HPDE6-E6E7 (cell line): ENCODE measurements at regions not wholly inside any gene's neighbourhood (a gene's known extent, or its start where the extent isn't known, plus 50 kb on each side); places are given as distances from the start of the nearest gene placed in this dataset.

Experiments
- DNase-seq: peaks from one replicate; pipeline ENCODE4 v3.0.0; 2011; ENCODE audit warnings: missing footprints; ENCODE audit errors: extremely low spot score

DNA sequence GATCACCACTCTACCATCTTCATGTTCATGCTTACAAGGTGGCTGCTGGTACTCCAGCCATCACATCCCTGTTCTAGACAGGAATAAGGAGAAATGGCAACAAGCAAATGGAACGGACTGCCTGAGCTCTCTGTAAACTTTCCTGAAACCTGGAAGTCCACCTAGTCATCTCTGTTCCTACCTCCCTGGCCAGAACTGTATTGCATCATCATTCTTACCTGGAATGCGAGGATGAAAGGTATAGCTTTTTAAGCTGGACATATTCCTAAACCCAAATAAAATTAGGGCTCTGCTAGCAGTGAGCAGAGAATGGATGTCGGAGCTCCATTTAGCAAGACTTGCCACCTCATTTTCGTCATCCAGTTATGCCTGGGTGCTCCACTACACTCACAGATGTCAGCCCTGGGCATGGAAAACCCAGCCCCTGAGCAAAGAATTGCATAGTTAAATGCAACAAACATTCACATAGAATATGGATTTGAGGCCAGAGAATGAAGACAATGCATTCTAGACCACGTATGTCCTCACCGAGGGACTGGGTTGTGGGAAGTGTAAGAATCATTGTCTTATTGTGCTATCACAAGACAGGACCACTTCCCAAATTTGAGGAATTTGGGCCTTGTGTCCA lies 214.3 kb upstream of the CDYL start:
- no peak for DNase-seq

DNA sequence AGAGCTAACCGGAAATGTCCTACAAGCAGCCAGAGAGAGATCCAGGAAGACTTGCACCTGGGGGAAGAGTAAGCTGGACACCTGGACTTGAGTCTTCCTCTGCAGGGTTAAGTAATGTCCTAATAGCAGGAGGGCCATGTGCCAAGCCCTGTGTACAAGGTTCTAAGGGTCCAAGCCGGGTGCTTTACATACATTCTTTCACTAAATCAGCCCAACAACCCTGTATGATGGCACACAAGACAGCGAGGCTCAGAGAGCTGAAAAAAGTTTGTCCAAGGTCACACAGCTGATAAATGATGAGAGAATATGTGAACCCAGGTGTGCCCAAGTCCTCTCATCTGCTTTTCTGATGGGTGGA lies 215.1 kb upstream of the CDYL start:
- no peak for DNase-seq

DNA sequence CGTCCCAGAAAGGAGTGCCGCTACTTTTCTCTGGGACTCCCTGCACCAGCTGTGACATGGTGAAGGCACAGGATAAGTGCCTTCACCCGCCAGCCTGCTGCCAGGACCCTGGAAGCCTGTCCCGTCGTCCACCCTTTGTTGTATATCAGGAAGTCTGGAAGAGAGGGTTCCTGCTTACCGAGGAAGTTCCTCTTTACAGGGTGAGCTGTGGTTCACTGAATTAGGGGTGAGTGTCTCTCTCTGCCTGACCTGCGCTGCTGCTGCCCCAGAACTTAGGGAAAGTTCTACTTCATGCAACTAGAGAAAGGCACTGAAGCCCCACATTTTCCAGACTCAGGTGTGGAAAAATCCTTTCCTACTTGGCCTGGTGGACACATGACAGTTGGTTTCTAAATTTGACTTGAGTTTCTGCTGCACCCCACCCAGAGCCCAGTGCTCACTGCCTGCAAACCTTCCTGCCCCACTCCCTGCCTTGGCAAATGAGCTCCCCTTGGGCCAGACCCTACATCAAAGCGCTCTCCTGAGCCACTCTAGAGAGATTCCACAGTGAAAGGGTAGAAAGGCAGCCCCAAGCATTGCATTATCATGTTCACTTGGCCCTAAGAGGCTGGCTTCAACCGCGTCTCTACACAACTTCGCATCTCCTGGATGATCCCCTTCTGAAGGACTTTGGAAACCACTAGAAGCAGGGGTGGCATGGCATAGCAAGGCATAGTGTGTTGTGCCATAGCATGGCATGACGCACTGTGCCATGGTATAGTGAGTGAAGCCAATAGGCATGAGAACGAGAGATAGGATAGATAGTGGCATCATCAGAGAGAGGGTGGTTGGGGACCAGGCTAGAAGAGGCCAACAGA lies 215.8 kb upstream of the CDYL start:
- no peak for DNase-seq

DNA sequence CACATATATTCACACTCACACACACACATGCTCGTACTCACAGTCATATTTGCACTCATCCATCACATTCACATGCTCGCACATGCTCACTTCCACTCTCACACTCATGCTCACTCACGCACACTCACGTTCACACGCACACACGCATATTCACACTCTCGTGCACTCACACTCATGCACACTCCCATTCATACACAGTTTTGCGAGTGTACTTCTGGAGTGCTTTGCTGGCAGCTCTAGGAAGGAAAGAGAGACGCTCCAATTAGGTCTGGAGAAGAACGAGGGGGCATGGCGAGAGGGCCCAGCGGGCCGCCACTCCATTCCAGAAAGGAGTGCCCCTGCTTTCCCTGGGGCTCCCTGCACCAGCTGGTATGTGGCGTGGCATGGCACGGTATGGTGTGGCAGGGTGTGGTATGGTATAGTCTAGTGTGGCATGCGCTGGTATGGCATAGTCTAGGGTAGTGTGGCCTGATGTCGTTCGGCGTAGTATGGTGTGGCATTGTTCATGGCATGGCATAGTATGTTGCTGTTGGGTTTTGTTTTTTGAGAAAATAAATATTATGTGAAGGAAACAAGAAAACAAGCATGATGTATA lies 216.8 kb upstream of the CDYL start:
- no peak for DNase-seq

DNA sequence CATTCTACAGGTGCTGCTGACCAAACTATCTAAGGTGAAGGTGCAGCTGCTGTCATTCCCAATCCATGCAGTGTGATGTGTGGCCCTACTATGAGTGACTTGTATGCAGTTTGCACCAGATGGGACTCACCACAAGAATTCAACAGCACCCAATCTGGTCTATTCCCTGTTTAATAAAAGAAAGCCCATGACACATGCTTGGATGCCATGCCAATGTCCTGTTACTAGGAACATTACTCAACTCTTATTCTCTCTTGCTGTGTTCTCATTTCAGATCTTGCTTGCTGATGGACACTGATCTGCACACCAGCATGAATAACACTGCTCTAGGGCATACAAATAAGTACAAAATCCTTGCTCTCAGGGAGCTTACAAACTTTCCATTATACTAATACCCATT lies 221.6 kb upstream of the CDYL start:
- no peak for DNase-seq

DNA sequence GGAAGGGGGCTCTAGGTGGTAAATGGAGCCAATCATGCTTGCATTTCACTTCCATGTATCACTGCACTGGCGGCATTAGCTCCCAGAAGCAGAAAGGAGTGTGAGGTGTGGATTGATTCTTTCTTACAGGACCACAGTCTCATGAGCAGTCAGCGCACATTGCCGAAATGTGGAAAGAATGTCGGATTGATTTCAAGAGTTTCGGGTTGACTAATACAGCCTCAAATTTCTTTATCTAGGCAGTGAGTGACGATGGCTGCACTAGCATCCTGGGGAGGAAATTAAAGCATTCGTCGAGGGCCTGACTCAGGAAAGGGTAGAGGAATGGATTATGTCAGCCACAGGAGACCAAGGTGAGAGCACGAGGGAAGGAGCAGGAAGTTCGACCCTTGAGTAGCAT lies 222.8 kb upstream of the CDYL start:
- DNase-seq: no peak

DNA sequence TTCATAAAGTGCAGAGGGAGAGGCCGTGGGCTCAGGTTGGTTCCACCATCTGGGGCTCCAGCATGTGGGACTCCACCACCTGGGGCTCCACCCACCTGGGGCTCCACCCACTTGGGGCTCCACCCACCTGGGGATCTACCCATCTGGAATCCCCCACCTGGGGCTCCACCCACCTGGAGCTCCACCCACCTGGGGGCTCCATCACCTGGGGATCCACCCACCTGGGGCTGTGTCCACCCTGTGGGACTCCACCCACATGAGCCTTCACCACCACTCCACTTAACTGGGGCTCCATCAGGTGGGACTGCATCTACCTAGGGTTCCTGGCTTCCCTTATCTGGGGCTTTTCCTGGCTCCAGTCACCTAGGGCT lies 226.0 kb upstream of the CDYL start:
- no peak for DNase-seq

DNA sequence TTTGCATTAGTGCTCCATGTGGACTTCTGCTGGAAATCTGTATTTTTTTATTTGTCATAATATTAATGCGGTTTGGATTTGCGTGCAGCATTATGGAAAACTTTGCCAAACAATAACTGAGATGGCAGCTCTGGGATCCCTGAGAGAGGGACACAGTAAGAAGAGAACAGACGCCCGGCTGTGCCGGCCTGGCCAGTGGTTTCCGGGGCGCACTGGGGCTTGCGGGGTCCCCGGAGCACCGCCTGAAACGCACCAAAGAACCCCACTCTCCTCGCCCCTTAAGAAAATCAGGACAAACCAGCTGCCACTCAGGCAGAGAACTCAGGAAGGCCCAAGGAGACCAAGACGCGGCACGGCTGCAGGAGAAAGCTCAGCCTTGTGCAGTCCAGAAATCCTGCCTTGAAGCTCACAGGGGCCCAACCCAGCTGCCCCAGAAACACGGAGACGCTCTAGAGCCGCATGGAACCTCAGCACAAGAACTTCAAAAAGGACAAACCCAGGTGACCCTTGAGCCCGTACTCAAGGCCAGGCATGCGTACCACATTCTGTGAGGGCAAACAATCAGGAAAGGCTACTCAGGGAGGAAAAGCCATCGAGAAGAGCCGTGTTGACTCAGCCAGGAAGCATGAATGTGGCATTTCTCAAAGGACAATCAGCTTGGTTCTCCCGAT lies 226.5 kb upstream of the CDYL start:
- DNase-seq: no peak

DNA sequence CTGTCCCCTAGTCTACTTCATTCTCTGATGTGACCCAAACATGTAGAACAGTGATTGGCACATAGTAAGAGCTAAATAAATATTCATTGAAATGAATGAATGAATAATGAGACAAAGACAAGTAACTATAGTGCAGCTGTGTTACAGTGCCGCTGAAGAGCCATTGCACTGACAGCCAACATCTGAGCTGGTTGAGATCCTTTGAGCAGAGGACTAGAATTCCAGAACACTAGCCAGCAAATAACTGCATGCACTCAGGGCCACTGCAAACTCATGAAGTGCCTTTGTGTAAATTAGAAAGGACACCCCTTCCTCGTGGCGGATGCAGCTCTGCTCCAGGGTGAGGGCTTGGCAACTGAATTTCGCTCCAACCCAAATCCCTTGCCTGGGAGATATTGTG lies 230.3 kb upstream of the CDYL start:
- DNase-seq: no peak

DNA sequence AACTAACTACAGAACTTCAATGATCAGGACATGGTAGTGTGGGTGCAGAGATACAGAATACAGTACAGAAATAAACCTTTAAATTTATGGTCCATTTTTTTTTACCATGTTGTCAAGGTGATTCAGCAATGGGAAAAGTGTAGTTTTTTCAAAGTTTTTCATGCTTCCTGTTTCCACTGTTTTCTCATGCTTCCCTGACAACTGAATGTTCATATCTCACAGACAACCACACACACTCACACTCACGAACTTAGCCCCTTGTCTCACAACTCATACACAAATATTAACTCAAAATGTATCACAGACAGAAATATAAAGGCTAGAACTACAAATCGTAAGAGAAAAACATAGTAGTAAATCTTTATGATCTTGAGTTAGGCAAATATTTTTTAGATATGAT lies 232.6 kb upstream of the CDYL start:
- no peak for DNase-seq

DNA sequence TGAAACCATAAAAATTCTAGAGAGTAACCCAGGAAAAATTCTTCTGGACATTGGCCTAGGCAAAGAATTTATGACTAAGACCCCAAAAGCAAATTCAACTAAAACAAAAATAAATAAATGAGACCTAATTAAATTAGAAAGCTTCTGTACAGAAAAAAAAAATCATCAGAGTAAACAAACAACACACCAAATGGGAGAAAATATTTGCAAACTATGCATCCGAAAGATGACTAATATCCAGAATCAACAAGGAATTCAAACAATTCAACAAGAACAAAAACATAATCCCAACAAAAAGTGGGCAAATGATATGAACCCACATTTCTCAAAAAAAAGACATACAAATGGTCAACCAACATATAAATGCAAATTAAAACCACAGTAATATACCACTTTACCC lies 242.6 kb upstream of the CDYL start:
- DNase-seq: no peak

DNA sequence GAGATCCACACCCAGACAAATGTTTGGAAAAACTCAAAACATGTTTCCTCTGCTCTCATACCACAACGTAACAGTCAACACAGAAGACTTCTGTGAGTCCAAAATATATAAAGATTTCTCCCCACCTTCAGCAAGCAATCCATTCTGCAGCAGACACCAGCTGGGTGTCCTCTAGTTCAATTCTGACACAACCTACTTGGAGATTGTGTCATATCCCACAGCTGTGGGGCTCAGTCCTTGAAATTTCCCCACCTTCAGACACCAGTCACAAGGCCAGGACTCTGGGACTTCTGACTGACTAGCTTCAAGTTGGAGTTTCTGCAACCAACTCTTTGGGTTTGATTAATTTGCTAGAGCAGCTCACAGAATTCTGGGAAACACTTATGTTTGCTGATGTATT lies 244.8 kb upstream of the CDYL start:
- DNase-seq: no peak

DNA sequence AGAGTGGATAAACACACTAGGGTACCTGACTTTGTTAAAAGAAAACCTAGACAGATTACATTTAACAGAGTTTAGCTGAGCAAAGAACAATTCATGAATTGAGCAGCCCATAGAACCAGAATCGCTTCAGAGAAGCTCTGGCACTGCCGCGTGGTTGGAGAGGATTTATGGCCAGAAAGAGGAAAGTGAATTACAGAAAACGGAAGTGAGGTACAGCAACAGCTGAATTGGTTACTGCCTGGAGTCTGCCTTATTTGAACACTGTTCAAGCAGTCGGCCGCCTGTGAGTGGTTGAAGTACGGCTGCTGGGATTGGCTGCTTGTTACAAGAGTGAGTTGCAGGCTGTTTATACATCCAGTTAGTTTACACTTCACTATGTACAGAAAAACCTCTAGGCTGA lies 253.8 kb upstream of the CDYL start:
- DNase-seq: no peak

DNA sequence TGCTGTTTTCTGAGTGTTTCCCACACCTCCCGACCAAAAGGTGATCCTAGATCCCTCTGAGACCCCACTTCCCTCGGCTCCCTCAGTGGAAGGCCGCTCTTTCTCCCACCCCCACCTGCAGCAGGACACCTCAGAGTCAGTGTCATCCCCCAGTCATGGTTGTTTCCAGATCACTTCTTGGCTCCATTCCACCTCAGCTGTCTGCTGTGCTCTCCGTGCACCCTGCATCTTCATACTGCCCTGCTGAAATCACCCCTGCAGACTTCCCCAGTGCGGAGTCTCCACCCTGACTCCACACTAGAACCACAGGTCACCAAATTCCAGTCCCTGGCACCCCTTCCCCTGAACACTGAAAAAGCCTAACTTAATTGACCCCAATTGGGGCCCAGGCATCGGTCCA lies 255.1 kb upstream of the CDYL start:
- DNase-seq: no peak

DNA sequence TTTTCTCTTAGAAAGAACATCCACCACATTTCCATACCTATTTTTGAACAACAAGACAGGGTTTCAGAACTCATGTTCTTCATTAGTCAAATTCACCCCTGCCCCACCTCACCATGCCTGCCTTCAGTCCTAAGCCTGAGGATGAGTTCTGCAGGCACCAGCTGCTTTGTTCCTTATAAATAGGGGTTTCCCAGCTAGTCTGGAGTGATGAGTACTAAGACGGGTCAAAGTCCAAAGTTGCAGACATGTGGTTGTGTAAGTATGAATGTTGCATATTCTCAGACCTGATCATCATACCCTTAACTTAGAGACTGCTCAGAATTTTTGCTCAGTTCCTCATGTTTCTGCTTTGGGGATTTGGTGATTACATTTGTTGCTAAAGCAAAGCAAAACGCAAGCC lies 257.7 kb upstream of the CDYL start:
- DNase-seq: no peak

DNA sequence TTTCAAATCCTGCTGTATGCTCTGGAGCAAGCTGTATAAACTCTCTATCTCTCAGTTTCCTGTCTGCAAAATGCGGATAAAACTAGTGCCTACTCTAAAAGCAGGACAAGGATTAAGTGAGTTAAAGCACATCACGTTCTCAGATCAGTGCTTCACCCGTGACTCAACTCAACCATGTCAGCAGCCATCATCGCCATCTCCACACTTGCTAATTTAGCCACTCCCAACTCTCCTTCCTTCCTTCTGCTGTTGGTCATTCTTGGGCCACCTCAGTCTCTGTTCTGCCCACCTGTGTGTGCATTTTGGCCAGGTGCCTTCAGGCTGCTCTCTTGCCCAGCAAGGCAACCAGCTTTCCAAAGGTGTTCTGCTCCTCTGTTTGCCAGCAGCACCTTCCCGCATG lies 260.0 kb upstream of the CDYL start:
- DNase-seq: no peak

DNA sequence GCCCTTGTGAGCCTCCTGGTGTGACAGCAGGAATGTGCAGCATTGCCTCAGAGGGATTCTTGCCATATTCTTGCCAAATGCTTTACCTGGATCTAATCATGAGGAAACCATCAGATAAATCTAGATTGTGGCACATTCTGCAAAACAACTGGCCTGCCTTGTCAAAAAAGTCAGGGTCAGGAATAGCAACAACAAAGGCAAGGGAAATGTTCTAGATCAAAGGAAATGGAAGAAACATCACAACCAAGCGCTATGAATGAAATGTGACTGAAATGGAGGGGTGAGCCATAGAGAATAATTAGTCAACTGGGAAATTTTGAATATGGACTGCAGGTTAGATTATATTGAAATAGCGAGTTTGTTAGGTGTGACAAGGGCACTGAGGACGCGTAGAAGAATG lies 262.6 kb upstream of the CDYL start:
- no peak for DNase-seq

DNA sequence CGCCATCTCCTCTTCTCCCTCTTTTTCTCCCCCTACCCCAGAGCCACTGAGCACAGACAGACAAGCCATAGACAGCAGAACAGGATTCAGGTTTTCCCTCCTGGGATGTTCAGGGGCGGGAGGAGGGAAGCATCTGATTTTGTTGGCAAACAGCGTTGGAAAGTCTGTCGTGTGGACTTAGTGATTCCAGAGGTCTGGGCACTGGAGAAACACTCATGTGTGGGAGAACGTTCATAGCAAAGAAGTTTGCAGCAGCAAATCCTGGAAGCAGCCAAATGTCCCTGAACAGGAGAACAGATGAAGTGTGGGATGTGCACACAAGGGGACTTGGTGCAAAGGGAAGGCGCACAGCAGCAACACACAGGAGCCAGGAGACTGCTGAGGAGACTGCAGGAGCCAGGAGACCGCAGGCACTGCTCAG lies 264.1 kb upstream of the CDYL start:
- no peak for DNase-seq

DNA sequence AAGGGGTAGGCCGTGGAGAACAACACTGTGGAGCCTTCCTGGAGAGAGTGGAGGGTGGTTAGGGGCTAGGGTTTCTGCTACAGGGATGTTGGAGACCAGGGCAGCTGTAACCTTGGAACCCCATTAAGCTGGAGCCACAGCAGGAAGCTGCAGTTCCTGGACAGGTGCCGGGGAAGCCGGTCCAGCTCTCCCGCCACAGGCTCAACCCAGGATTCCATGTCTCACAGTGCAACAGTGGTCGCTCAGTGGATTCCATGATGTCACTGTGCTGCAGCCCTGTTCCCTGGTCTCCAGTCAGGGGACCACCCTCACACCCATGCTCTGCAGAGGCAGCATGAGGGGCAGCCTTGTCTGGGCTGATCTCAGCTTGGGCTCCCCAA lies 264.6 kb upstream of the CDYL start:
- DNase-seq: no peak

DNA sequence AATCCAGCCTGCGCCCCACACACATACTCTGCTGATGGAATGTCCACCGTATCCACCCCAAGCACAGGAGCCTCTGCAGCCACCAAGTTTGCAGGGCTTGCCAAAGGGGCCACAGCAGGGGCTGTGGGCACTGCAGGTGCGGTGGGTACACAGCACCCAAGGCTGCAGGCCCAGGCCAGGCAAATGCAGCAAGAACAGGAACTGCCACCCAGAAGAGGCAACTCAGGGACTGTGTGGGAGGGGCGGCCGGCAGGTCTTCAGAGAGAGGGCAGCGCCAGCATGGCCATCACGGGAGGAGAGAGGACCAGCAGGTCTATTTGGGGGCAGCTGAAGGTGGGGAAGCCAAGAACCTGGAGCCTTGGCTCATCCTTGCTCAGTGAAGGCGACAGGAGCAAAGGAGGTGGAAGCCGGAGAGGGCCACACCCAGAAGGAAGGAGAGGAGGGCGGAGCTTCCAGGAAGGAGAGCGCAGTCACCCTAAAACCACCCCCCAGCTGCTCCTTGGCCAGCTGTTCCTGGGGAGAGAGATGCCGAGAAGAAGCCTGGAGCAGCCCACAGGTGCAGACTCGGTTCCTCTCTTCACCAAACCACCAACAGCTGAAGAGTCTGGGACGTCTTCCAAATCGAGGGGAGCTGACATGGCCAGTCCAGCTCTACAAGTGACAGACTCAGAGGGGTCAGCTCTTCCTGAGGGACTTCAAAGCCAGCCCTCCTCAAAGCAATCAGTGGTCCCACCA lies 265.1 kb upstream of the CDYL start:
- DNase-seq: no peak

DNA sequence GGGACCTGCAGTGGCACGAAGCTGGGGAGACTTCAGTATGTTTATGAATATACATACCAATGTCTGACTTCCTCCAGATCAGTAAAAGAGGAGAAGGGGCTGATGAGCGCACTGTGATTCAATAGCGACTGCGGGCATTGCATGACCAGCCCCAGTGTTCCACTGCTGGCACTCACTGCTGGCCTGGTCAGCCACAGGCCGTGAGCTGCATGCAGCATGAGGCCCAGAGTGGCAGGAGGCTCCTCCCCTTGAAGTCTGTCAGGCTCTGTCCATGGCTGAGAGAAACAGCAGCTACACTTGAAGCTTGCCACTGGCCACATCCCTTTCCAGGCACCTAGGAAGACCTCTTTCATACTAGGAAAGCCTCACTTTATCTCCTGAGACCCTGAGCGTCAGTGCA lies 265.9 kb upstream of the CDYL start:
- no peak for DNase-seq

DNA sequence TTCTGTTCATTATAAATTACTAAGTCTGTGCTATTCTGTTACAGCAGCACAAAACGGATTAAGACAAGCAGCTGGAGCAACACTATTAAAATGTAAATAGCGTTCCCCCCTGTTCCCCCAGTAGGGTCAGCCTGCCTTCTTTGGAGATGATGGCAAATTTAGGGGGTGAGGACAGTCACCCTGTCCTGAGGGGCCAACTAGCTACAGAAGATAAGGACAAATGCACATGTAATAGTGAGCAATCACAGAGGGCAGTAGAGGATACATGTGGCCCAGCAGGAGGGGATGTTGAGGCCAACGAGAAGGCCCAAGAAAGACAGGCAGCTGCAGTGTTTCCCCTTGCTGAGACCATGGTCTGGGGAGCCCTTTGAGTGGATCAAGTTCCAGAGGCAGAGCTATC lies 266.7 kb upstream of the CDYL start:
- DNase-seq: no peak
